Left lung (tissue), 4 donors: ENCODE measurements at regions not wholly inside any gene's neighbourhood (a gene's known extent, or its start where the extent isn't known, plus 50 kb on each side); places are given as distances from the start of the nearest gene placed in this dataset.

Experiments
- ATAC-seq: fragments of 200-7000 bp; cut with Tn5 transposase; one replicate; pipeline ENCODE4 v1.9.1; 2020; ENCODE audit warnings: moderate library complexity
- DNase-seq, 4 donors: peaks; one replicate each; pipeline ENCODE4 v3.0.0-alpha.2; 2013 to 2020
- H3K27ac ChIP-seq, 2 donors: fragments of 200-600 bp; sonication (generic) in 1 of 2; one replicate each; pipeline versions ENCODE4 v1.5.0 to v1.8.0; 2020 to 2021
- H3K27me3 ChIP-seq, 2 donors: fragments of 200-600 bp; sonication (generic) in 1 of 2; one replicate each; pipeline versions ENCODE4 v1.5.0 to v1.8.0; 2020 to 2021
- H3K36me3 ChIP-seq, 2 donors: fragments of 200-600 bp; sonication (generic) in 1 of 2; one replicate each; pipeline versions ENCODE4 v1.5.0 to v1.8.0; 2020 to 2021
- H3K4me1 ChIP-seq, 2 donors: fragments of 200-600 bp; one replicate each; pipeline ENCODE4 v1.8.0; 2021
- H3K4me3 ChIP-seq, 2 donors: fragments of 200-600 bp; sonication (generic) in 1 of 2; one replicate each; pipeline versions ENCODE4 v1.5.0 to v1.8.0; 2020 to 2021; ENCODE audit warnings: mild to moderate bottlenecking in 1 of 2
- H3K9me3 ChIP-seq, 2 donors: fragments of 200-600 bp; sonication (generic) in 1 of 2; one replicate each; pipeline versions ENCODE4 v1.5.0 to v1.8.0; 2020 to 2021
- CTCF ChIP-seq, 2 donors: fragments of 200-600 bp; sonication (generic) in 1 of 2; IDR thresholded peaks; one replicate each; pipeline versions ENCODE4 v1.5.0 to v1.8.0; 2021; ENCODE audit warnings: antibody characterized with exemption in 2 of 2
- intact Hi-C, 2 donors: fragments of 100-400 bp; cut with DNase I; formaldehyde crosslinking; loops; one replicate each; pipeline versions ENCODE4 v1.11.2 to v1.14.2; 2022
- donor health status: DM: no; HTN: yes; CAD: no.
- donor health status: DM: no; HTN: no; CAD: no.

- Histone ChIP-seq H3K9me3 (no peaks in the 10 kb centered on the region), H3K4me3 (no peak overlapping the region), H3K36me3 (no peaks in the 10 kb centered on the region), H3K27me3 (no peaks in the 10 kb centered on the region), H3K27ac (no peak overlapping the region), H3K4me1 (no peaks in the 10 kb centered on the region)
- intact Hi-C loops: no loop called here
- TF ChIP-seq CTCF (IDR thresholded peaks at IDR 0.05): no peak
- DNase-seq (no peak), ATAC-seq (peak; percentile 40)
Measured at GRCh38 chr4:128338634-128339355, 51.2 kb upstream of the PGRMC2 start.

GRCh38 chr4:128337863-128338262 is 50.2 kb upstream of the PGRMC2 start:
- ATAC-seq (no peak), DNase-seq (no peak)
- no peak for TF ChIP-seq CTCF (IDR thresholded peaks at IDR 0.05)
- Histone ChIP-seq H3K36me3 (no peaks in the 10 kb centered on the region), H3K4me3 (no peak overlapping the region), H3K27ac (no peak overlapping the region), H3K4me1 (no peaks in the 10 kb centered on the region), H3K9me3 (no peaks in the 10 kb centered on the region), H3K27me3 (no peaks in the 10 kb centered on the region)
- intact Hi-C loops: no loop called here
